ENCODE measurements at regions not wholly inside any gene's neighbourhood (a gene's known extent, or its start where the extent isn't known, plus 50 kb on each side); places are given as distances from the start of the nearest gene placed in this dataset.

DNA sequence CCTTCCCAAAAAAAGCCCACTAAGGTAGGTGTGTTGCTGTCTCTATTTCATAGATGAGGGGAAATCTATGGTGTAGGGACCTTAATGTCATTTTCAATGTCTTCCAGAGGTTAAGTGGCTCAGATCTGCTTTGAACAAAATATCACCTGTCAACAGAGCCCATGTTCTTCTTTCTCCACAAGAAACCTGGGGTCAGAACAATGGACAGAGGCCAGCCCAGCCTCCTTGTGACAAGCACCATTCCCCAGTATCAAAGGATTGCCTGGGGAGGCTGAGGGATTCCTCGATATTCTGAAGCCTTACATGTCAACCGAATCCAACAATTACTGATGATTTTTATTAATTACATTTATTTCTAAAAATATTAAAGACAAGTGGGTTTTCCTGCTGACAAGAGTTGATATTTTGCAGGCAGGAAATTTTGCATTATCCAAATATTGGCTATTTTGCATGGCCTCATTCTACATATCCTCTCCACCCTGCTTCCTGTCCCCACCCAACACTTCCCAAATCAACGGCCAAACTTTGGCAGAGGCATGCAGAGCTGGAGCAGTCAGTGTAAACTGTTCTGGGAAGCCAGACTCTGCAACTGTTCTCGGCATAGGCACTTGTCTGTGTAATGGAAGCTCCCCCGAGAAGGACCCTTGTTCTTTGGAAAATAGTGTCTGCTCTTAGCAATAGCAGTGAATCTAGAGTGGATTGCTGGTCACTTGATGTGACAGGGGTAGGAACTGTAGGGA, 281.5 kb downstream of the HS3ST3A1 start:
- Histone ChIP-seq H3K27ac (no peak overlapping the region), H3K9me3 (no peaks in the 10 kb centered on the region)
- 60 to 63% methylated on average over 5 of the region's 5 CpGs for WGBS, 2 donors

DNA sequence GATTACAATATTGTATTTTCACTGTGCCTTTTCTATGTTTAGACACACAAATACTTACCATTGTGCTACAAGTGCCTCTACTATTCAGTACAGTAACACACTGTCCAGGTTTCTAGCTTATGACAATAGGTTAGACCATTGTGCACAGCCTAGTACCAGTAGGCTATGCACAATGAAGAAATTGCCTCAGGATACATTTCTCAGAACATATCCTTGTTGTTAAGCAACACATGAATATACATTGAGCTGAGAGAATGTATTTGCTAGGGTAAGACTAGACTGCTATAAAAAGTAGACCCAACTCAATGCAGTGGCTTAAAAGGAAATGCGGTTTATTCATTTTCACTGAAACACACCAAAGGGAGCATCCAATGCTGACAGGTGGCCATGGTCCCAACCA, 285.1 kb downstream of the HS3ST3A1 start:
- DNase-seq (ENCODE audit: low spot score in 2 of 2) = no peak
- H3K36me3 ChIP-seq = no peaks in the 10 kb centered on the region
- no peak overlapping the region for H3K27ac ChIP-seq
- WGBS, 2 donors = 97 to 100% methylated on average over 1 of the region's 1 CpG
- H3K4me1 ChIP-seq = peaks cover 0 to 1% (median 0%) of the 10 kb centered on the region in 4 donors
- H3K9me3 ChIP-seq = no peaks in the 10 kb centered on the region
- H3K27me3 ChIP-seq = no peaks in the 10 kb centered on the region
- H3K4me3 ChIP-seq = no peak overlapping the region
- TF ChIP-seq, protein P1, sequence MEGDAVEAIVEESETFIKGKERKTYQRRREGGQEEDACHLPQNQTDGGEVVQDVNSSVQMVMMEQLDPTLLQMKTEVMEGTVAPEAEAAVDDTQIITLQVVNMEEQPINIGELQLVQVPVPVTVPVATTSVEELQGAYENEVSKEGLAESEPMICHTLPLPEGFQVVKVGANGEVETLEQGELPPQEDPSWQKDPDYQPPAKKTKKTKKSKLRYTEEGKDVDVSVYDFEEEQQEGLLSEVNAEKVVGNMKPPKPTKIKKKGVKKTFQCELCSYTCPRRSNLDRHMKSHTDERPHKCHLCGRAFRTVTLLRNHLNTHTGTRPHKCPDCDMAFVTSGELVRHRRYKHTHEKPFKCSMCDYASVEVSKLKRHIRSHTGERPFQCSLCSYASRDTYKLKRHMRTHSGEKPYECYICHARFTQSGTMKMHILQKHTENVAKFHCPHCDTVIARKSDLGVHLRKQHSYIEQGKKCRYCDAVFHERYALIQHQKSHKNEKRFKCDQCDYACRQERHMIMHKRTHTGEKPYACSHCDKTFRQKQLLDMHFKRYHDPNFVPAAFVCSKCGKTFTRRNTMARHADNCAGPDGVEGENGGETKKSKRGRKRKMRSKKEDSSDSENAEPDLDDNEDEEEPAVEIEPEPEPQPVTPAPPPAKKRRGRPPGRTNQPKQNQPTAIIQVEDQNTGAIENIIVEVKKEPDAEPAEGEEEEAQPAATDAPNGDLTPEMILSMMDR (IDR thresholded peaks at IDR 0.05) = no peak
- TF ChIP-seq EP300 (IDR thresholded peaks at IDR 0.05) (no peak), POLR2A (IDR thresholded peaks at IDR 0.05) (no peak)

More for the DNA sequence above, 281.5 kb downstream of the HS3ST3A1 start:
- no peaks in the 10 kb centered on the region for H3K4me1 ChIP-seq
- no peak for DNase-seq (ENCODE audit: low spot score in 2 of 2)
- no peak overlapping the region for H3K4me3 ChIP-seq
- TF ChIP-seq, protein P1 (IDR thresholded peaks at IDR 0.05) = no peak
- TF ChIP-seq POLR2A (IDR thresholded peaks at IDR 0.05) = no peak
- TF ChIP-seq EP300 (IDR thresholded peaks at IDR 0.05) = no peak
- H3K36me3 ChIP-seq = no peaks in the 10 kb centered on the region
- H3K27me3 ChIP-seq = no peaks in the 10 kb centered on the region

DNA sequence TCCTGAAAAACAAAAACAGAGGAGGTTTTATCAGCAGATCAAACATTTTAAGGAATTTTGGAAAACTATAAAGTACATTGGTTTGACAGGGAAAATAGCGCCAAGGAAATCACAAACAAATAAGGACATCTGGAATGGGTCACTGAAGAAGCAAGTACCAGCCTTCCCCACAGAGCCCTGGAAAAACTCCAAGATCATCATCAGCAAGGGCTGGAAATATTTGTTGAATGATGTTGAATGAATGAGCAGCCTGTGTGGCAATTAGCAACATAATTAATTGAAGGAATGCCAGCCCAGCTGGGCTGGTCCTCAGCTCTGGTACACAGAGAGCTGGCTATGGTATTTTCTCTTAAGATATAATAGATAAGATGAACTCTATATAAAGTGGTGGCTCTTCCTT, 290.4 kb downstream of the HS3ST3A1 start:
- 62 to 83% methylated on average over 1 of the region's 1 CpG for WGBS, 2 donors
- Histone ChIP-seq H3K4me3 (no peak overlapping the region), H3K36me3 (no peaks in the 10 kb centered on the region), H3K27ac (no peak overlapping the region), H3K9me3 (peaks cover 0 to 10% (median 0%) of the 10 kb centered on the region in 4 donors), H3K27me3 (no peaks in the 10 kb centered on the region), H3K4me1 (peaks cover 0 to 6% (median 0%) of the 10 kb centered on the region in 4 donors)
- TF ChIP-seq, protein P1 (IDR thresholded peaks at IDR 0.05) = no peak
- TF ChIP-seq POLR2A (IDR thresholded peaks at IDR 0.05) (no peak), EP300 (IDR thresholded peaks at IDR 0.05) (no peak)
- DNase-seq (ENCODE audit: low spot score in 2 of 2) = no peak

DNA sequence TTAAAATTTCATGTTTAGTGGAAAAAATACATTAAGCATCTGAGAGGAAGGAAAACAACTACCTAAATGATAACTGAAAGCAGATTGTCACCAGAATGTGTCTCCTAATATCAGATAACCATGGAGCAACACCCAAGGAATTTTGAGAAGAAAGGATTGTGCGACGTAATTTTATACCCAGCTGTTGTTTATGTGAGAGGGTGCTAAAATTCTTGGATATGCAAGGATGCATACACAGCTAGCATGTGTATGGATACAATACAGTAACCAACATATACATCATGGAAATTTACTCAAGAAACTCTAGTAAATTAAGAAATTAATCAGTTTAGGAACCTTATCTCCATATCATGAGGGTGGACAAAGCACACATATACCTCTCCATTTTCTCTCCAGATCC, 290.9 kb downstream of the HS3ST3A1 start:
- TF ChIP-seq EP300 (IDR thresholded peaks at IDR 0.05) (no peak), POLR2A (IDR thresholded peaks at IDR 0.05) (no peak)
- TF ChIP-seq, protein P1 (IDR thresholded peaks at IDR 0.05) = no peak
- Histone ChIP-seq H3K36me3 (no peaks in the 10 kb centered on the region), H3K27ac (no peak overlapping the region), H3K27me3 (no peaks in the 10 kb centered on the region), H3K4me1 (peaks cover 0 to 6% (median 0%) of the 10 kb centered on the region in 4 donors), H3K4me3 (no peak overlapping the region), H3K9me3 (peaks cover 0 to 10% (median 0%) of the 10 kb centered on the region in 4 donors)
- no peak for DNase-seq (ENCODE audit: low spot score in 2 of 2)
- 95 to 97% methylated on average over 2 of the region's 2 CpGs for WGBS, 2 donors

DNA sequence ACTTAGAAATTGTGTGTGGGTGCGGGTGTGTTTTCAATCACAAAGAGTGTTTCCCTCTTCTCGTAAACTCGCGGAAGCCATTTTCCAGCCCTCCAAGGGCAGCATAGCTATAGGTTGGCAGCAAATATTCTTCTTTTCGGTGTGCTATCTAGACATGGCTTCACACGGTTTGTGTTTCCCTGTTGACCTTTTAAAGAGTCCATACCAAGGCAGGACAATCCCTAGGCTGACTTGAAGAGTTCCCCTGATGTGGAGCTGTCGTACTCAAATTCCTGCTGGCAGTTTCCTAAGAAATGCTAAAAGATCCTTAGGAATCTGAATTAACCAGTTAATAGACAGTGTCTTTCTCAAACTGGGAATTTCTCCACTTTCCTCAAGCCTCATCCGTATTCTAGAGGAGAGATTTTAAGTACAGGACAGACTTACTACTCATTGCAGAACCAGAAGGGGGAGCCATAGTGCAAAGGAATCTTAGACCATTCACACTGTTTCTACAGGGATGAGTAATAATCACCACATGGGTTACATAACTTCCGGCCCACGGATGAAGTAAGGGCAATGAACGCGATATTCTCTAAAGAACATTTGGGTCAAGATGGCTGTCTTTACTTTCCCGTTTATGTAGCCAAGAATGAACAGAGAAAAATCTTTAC, 288.6 kb upstream of the ELAC2 start:
- Histone ChIP-seq H3K36me3 (no peaks in the 10 kb centered on the region), H3K9me3 (peaks cover 0 to 10% (median 0%) of the 10 kb centered on the region in 4 donors), H3K4me1 (peaks cover 0 to 3% (median 0%) of the 10 kb centered on the region in 4 donors), H3K4me3 (no peak overlapping the region), H3K27ac (no peak overlapping the region), H3K27me3 (no peaks in the 10 kb centered on the region)
- TF ChIP-seq, protein P1 (IDR thresholded peaks at IDR 0.05) = peak in 2 of 5 experiments; percentile 5 to 13
- TF ChIP-seq EP300 (IDR thresholded peaks at IDR 0.05) (no peak), POLR2A (IDR thresholded peaks at IDR 0.05) (no peak)
- 50 to 55% methylated on average over 13 of the region's 13 CpGs for WGBS, 2 donors
- no peak for DNase-seq (ENCODE audit: low spot score in 2 of 2)

All from tibial nerve (tissue), 4 donors.